IPS-NIHi7 (cell line): ENCODE measurements at regions not wholly inside any gene's neighbourhood (a gene's known extent, or its start where the extent isn't known, plus 50 kb on each side); places are given as distances from the start of the nearest gene placed in this dataset.

Experiments used
- DNase-seq: peaks from one replicate; pipeline ENCODE4 v3.0.0; 2012; ENCODE audit warnings: mixed read lengths; ENCODE audit errors: extremely low spot score

DNA sequence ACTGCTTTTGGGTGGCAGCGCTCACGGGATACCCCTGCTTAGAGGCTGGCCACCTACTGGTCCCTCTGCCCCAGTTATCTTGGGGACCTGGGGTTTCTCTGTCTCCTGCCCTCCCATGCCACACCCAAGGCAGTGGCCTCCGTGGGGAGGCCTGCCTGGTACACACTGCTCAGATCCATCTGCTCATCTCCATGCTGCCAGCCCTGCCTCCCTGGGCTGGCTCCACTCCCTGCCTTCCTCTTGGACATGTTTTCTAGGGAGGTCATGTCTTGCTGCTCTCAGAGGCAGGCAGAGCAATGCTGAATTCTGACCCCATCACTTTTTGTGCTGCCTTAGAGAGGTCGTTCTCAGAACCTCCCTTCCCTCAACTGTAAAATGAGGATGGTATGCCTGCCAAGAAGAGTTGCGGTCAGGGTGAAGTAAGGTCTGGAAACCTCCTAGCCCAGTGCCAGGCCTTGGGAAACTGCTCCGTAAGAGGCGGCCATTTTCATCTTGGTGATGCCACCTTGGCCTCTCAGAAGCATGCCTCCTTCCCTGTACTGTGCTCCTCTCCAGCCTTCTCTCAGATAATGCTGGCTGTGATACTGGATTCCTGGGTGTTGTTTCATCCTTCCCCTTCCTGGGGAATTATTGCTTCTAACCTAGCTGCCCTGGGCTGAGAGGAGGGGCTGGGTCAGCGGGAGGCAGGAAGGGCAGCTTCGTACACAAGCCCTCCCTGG, 186.4 kb upstream of the ZBED5 start:
- no peak for DNase-seq

DNA sequence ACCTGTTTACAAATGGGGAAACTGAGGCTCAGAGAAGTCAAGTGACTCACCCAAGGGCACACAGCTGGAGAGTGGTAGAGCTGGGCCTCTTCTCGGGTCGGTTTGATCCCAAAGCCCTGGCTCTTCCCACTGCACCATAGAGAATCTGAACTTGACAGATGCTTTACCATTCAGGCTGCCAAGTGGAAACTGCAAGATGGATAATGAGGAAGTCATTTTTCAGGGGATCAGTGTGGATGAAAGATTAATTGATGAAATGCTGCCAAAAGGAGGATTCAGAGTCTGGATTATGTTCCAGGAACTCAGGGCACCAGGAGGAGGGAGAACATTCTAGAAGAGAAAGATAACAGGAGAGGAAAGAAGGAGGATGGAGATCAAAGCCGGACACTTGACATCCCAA, 185.9 kb upstream of the ZBED5 start:
- DNase-seq = no peak

DNA sequence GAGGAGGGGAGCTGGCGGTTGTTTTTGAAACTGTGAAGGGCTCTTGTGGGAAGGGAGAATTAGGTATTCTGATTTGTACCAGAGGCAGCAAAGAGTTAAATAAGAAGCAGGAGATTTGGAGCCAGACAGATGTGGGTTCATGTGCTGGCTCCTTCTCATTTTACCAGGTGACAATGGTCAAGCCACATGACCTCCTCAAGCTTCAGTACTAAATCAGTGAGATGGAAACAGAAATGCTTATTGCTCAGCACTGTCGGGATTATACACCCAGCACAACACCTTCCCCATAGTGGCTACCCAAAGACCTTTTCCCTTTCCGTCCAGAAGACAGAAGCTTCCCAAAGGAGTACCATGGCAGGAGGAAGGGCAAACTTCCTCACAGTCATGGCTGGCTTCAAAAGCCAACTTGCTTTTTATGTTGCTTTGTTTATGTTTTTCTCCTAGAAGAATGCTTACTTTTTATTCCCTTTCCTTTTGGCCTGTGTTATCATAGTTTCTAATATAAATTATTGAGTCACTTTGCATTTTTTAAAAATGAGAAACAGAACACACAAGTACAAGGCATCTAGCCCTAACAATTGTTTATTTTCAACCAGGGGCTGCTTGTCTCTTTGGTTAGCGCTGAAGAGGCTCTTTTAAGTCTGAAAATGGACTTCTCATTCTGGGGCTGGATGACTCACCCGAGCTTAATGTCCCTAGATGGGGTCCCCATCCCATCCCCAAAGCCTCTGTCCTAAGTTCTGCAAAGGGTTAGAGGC, 181.5 kb upstream of the ZBED5 start:
- DNase-seq = no peak

DNA sequence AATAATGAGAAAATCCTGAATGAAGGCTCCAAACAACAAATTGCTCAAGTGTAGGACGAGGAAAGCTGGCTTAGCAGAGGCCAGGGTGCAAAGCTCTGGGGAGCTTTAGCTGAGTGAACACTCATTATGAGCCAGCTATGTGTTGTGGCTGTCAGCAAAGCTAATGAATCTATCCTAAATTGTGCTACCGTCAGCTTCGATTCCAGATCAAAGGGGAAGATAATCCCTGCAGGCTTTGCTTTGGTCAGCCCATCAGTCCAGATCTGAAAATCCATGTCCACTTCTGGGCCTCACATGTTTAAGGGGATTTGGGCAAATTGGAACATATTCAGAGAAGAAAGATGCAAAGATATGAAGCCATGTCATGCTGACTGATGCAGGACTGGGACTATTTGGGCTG, 180.9 kb upstream of the ZBED5 start:
- DNase-seq = no peak

DNA sequence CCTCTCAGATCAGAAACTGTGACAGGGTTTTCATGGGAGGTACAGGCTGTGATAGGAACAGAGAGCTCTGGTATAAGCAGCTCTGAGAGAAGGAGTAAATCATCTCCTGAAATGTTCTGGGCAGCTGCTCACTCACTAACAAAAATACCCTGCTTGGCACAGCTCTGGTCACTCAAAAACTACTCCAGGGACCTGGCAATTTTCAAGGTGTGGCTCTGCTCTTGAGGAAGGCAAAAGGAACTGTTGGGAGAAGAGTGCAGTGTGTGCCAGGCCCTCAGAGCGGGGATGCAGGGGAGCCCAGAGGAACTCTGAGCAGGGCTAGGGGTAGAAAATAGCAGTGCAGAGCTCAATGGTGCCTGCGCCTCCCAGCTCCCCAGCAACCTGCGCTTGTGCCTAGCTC, 180.5 kb upstream of the ZBED5 start:
- no peak for DNase-seq

DNA sequence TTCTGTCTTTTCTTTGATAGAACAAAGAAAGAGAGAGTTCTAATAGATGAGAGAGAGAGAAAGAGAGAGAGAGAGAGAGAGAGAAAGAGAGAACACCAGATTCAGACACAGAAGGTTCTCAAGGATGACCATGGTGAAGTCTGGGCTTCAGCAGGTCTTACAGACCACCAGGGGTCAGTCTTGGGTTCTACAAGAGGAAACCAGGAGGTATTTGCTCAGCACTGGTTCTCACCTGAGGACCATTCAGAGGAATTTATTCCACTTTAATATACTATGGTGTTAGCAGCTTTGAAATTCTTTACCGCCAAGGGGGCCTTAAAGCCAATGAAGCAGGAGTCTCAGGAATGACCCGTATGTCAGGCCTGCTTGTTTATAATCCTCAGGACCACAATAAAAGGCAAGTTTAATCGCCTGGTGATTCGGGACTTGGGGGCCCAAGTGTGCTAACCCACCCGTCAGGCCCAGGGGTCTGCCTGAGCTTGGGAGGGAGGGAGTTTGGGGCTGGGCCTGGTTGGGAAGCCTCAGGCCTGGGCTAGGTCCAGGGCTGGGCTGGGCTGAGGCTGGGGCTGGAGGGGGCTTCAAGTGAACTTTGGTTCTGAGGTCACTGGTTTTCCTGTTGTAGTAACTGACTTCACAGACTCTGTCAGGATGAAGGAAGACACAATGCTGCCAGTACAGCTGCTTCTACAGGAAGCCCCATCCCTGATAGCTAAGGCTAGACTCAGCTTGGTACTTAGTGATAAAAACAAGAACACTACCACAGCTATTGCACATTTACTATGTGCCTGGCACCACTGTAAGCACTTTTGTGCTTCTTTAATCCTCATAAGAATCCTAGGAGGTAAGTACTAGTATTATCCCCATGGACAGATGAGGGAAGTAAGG, 179.2 kb upstream of the ZBED5 start:
- DNase-seq = peak; percentile 76

DNA sequence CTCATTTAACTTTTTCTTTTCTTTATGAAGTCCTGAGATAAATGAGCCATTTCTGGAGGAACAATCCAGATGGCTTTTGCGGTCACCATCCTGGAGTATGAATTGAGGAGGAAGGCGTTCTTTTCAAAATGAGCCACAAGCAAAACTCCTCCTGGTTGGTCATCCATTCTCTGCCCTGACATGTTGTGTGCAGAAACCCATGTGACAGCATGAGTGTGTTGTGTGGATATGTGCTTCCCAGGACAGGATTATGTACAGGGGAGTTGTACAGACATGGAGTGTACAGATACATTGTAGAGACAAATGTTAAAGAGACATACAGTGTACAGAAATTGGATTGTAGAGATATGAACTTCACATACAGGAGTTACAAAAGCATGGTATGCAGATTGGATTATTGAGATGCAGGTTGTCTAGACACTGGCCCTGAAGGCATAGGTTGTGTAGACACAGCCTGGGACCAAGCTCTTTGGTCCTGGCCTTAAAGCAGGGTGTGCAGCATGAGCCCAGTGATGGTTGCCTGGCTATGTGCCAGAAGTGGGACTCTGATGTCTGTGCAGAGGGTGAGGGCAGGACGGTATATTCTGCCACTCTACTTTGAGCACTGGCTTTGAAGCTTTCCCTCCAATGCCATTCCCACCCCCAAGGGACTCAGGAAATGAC, 178.5 kb upstream of the ZBED5 start:
- no peak for DNase-seq

DNA sequence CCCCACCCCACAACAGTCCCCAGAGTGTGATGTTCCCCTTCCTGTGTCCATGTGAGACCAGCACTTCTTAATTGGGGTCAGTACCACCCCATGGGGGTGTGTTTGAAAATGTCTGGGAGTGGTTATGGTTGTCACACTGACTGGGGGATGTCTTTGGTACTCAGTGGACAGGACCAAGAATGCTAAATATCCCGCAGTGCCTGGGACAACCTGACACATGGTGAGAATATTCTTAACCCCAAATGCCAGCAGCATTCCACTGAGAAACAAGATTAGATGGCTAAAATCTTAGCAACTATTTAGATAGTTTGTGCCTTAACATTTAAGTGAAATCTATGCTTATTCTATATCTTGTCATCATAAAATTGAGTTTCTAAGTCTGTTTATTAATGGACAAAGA, 177.5 kb upstream of the ZBED5 start:
- no peak for DNase-seq

DNA sequence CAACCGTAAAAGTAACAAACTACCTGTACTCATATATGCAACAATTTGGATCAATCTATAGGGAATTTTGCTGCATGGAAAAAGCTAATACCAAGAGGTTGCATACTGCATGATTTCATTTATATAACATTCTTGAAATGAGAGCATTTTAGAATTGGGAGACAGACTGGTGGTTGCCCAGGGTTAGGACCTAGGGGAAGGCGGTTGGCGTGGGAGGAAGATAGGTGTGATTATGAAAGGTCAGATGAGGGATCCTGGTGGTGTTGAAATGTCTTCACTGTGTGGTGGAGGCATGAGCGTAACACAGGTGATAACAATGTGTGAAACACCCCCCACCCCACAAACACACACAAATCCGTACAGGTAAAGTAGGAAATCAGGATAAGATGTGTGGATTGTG, 176.6 kb upstream of the ZBED5 start:
- no peak for DNase-seq

DNA sequence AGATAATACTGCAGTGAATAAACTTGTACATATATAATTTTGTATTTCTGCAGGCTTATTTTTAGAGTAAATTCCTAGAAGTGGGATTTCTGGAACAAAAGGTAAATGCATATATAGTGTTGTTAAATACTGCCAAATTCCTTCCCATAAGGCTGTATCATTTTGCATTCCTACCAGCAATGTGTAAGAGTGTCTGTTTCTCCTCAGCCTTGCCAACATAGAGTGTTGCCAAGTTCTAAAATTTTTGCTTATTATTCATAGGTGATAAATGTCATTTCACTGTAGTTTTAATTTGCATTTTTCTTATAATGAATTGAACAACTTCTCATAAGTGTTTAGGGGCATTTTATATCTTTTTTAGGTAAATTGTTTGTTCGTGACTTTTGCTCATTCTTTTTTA, 174.2 kb upstream of the ZBED5 start:
- DNase-seq = no peak

DNA sequence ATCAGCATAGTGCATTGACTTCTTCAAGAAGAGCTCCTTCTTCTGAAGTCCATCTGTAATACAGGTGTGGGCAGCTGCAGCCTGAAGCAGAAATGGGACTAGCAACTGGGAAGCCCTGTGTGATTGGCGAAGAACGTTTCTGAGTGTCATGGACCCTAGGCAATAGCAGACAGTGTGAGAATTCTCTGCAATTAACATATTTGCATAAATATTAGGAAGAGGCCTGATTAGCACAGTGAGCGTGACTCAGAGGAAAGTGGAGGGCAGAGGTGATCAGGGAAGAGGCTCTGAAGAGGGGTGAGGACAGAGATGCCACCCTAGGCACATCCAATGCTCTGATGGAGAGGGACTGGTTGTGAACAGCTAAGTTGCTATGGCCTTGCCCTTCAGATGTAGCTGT, 171.2 kb upstream of the ZBED5 start:
- no peak for DNase-seq

DNA sequence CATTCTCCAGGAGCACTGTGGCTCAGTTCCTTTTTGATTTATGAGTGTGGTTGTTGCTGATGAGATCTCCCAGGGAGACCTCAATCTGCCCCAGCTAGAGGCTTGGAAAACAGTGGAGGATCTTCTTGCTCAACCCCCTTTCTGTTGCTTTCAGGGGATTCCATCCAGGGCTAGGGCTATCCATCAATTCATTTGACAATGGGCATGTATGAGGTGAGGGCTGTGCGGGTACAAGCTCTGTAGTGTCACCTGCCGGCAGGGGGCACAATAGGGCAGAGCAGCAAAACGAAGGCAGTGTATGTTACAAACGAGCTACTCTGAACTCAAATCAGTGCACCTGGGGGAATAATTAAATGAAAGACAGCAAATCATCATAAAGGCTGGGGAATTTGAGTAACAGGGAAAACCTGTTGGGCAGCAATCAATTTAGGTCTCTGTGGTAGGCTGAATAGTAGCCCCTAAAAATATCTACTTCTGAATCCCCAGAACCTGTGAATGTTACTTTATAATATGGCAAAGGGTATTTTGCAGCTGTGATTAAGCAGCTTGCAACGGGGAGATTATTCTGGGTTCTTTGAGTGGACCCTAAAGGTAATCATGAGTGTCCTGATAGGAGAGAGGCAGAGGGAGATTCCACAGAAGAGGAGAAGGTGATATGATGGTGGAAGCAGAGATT, 170.3 kb upstream of the ZBED5 start:
- DNase-seq = peak; percentile 78

DNA sequence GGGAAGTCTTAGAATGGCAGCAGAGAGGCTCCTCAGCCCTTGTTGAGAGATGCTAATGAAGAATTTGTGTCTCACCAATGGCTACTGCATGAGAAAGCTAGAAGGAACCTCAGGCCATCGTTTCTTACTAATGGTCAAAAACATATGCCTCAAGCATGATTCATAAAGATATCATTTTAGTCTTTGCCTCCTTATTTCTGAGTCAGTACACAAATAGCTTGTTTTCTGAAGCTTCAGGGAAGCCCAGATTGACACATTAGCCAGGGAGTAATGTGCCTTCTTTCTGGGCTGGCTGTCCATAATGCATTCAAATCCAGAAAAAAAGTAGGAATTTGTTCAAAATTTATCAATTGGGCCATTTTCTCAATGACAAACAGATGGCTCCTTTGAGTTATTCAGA, 169.4 kb upstream of the ZBED5 start:
- DNase-seq = no peak

DNA sequence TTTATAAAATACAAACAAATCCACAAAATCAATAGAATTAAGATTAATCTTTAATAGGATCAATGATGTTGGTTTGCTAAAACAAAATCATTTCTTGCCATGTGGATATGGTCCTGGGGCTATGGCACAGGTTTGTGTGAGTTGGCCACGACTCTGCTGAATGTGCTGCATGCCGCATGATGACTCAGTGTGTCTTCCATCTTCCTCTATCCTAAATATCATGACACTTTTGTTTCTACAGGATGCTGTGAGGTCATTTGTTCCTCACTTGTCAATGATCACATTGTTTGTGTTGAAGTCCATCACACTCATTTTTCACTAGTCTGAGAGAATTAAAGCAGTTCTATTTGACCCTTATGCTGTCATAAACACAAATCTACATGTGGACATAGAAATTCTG, 167.2 kb upstream of the ZBED5 start:
- DNase-seq = no peak

DNA sequence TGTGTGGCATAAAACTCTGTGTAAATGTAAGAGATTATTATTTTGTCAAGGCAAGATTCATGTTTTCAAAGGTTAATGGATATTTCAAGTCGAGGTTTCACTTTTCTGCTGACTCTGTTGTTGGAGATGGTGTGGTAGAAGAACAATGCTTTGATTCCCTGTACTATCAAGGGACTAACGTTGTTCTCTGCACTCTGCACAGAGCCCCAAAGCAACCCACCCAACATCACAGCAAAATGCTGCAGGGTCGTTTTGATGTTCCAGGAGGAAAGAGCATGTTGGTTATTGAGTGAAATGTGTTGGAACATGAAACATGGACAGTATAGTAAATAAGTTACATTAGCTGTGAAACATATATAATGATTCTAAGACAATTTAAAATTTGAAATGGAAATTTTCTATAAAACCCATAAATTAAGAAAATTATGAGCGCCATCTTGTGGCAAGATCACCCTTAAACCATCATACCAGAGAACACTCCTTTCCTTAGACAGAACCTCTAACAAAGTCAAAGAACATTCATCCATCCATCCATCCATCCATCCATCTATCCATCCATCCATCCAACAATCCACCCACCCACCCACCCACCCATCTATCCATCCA, 164.4 kb upstream of the ZBED5 start:
- no peak for DNase-seq

DNA sequence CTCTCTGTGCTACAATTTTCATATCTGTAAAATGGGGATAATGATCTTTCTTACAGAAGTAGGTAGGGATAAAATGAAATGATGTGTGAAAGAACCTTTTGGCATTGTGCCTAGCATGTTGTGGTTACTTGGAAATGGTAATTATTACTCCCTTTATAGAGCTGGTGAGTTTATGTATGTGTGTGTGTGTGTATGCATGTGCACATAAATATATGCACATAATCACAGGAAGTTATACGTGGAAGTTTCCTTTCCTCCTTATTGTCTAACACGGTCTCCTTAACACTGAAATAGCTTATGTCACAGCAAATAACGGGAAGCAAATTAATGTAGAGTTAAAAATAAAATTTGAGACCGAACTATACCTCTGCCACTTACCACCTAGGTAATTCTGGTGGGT, 163.7 kb upstream of the ZBED5 start:
- no peak for DNase-seq

DNA sequence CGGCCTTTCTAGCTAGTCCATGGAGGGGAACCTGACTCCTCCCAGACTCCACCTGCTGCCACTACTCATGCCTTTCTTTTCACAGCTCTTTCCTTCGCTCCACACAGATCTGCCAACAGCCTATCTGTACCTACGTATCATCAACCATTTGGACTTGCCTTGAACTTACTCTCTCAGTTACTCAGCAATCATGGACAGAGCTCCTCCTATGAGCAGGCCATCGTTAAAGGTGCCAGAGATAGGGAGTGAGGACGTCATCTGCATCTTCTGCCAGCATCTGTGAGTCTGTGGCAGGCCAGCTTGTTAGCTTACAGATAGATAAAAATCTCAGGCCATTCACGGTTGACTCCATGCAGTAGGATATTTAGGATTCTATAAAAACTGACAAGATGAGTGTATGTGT, 162.9 kb upstream of the ZBED5 start:
- DNase-seq = no peak

DNA sequence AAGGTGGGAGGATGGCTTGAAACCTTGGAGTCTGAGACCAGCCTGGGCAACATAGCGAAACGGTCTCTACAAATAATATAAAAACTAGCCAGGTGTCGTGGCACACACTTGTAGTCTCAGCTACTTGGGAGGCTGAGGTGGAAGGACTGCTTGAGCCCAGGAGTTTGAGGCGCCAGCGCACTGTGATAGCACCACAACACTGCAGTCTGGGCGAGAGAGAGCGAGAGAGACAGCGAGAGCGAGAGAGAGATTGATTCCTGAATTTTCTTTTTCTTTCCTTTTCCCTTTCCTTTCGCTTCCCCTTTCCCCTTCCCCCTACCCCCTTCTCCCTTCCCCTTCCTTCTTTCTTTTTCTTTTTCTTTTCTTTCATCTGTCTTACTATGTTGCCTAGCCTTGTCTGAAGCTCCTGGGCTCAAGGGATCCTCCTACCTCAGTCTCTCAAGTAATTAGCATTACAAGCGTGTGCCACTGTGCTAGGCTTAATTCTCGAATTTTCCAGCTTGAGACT, 162.4 kb upstream of the ZBED5 start:
- DNase-seq = no peak

DNA sequence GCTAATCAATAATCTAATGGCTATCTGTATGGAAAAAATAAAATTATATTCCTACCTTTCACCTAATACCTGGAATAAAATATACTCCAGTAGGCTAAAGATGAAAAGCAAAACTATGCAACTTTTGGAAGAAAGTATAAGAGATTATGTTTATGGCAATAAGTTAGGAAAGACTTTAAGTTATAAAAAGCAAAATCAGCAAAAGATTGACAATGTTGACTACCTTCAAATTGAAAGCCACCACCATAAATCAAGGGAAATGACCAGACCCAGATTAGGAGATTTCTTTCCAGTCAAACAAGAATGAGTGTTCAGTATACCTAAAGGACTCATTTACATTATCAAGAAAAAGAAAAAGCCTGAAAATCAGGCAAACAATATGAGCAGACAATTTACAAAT, 159.1 kb upstream of the ZBED5 start:
- DNase-seq = no peak

DNA sequence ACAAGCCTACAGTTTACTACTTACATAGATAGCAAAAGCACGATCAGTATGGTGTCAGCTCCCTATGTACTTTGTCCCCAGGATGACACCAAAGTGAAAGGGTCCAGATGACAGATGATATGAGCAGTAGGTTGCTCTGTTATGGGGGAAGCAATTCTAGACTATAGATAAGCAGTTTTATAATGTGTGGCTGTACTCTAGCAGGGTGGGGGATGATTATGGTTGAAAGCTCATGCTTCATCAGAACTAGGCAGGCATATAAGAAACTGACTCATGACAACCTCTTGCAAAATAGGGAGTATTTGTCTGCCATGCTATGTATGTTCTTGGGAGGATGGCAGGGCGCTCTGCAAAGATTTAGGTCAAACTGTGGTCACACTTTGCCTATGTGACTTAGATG, 158.2 kb upstream of the ZBED5 start:
- DNase-seq = no peak

DNA sequence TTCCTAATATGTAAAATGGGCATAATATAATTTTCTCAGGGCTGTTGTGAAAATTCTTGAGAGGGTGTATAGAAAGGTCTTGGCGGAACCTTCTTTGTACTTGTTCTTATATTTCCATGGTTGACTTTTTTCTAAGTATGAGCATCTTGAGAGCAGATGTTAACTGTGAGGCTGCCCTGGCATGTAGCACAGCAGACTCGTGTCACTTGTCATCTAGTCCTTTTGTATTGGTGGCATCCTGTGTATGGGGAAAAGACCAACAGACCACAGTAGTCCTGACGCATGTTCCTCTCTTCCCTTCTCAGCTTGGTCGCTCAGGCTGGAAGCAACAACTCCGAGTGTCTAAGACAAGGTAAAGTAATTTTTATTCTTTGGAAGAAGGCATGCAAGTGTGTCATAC, 153.8 kb upstream of the ZBED5 start:
- DNase-seq = no peak
